Esophagus mucosa (tissue), 1 donor: ENCODE measurements at regions not wholly inside any gene's neighbourhood (a gene's known extent, or its start where the extent isn't known, plus 50 kb on each side); places are given as distances from the start of the nearest gene placed in this dataset.

Experiments used
- ATAC-seq: fragments of 200-7000 bp; cut with Tn5 transposase; one replicate; pipeline ENCODE4 v1.9.1; 2020
- donor health status: DM: yes; HTN: yes; CAD: no.

GRCh38 chr2:206845877-206846276 lies 80.5 kb downstream of the FASTKD2 start:
- no peak for ATAC-seq

GRCh38 chr2:206846331-206846730 lies 80.9 kb downstream of the FASTKD2 start:
- ATAC-seq, result no peak

GRCh38 chr2:206846981-206847834 lies 81.8 kb downstream of the FASTKD2 start:
- no peak for ATAC-seq

- no peak for ATAC-seq
Observed at GRCh38 chr2:206850369-206850768, 85.0 kb downstream of the FASTKD2 start.

GRCh38 chr2:206851521-206851920 lies 86.1 kb downstream of the FASTKD2 start:
- no peak for ATAC-seq

- ATAC-seq, result no peak
Observed at GRCh38 chr2:206853915-206854314, 85.4 kb upstream of the CPO start.

GRCh38 chr2:206855585-206856433 lies 83.5 kb upstream of the CPO start:
- ATAC-seq, result no peak

- ATAC-seq, result no peak
Observed at GRCh38 chr2:206856513-206856912, 82.8 kb upstream of the CPO start.

- no peak for ATAC-seq
Observed at GRCh38 chr2:206858687-206859329, 80.5 kb upstream of the CPO start.

- ATAC-seq, result no peak
Observed at GRCh38 chr2:206859330-206859739, 80.0 kb upstream of the CPO start.

- ATAC-seq, result no peak
Observed at GRCh38 chr2:206863196-206863595, 76.1 kb upstream of the CPO start.

- no peak for ATAC-seq
Observed at GRCh38 chr2:206863716-206864115, 75.6 kb upstream of the CPO start.

GRCh38 chr2:206867006-206867405 lies 72.3 kb upstream of the CPO start:
- ATAC-seq, result no peak

- peak; percentile 62 for ATAC-seq
Observed at GRCh38 chr2:206869824-206870495, 69.4 kb upstream of the CPO start.

- ATAC-seq, result no peak
Observed at GRCh38 chr2:206873423-206873822, 65.9 kb upstream of the CPO start.

- no peak for ATAC-seq
Observed at GRCh38 chr2:206875701-206876100, 63.6 kb upstream of the CPO start.

- ATAC-seq, result no peak
Observed at GRCh38 chr2:206876216-206876860, 63.0 kb upstream of the CPO start.

- ATAC-seq, result no peak
Observed at GRCh38 chr2:206881708-206882410, 57.5 kb upstream of the CPO start.

- ATAC-seq, result no peak
Observed at GRCh38 chr2:206886696-206887095, 52.6 kb upstream of the CPO start.

- no peak for ATAC-seq
Observed at GRCh38 chr2:206887745-206888144, 51.6 kb upstream of the CPO start.
